Esophagus muscularis mucosa (tissue), 4 donors: ENCODE measurements at regions not wholly inside any gene's neighbourhood (a gene's known extent, or its start where the extent isn't known, plus 50 kb on each side); places are given as distances from the start of the nearest gene placed in this dataset.

ENCODE experiments used
- DNase-seq: peaks from one replicate; pipeline ENCODE4 v3.0.0-alpha.2; 2017; ENCODE audit errors: extremely low spot score
- H3K27ac ChIP-seq, 4 donors: fragments of 200-600 bp; sonication (generic); replicated peaks in 1 of 4; 1 replicate in 3 of 4; 2 replicates in 1 of 4; pipeline ENCODE4 v1.5.1; 2016 to 2019; ENCODE audit warnings: mild to moderate bottlenecking in 1 of 4
- H3K27me3 ChIP-seq, 4 donors: fragments of 200-600 bp; sonication (generic); one replicate each; pipeline versions ENCODE4 v1.5.1 to v1.6.0; 2016 to 2019
- H3K36me3 ChIP-seq, 4 donors: fragments of 200-600 bp; sonication (generic); one replicate each; pipeline ENCODE4 v1.5.1; 2016 to 2019
- H3K4me1 ChIP-seq, 4 donors: fragments of 200-600 bp; sonication (generic); one replicate each; pipeline ENCODE4 v1.5.1; 2016 to 2019
- H3K4me3 ChIP-seq, 4 donors: fragments of 200-600 bp; sonication (generic); 1 replicate in 2 of 4; 2 replicates in 2 of 4; pipeline ENCODE4 v1.5.1; 2016 to 2019; ENCODE audit warnings: mild to moderate bottlenecking in 4 of 4, moderate library complexity in 1 of 4
- H3K9me3 ChIP-seq, 4 donors: fragments of 200-600 bp; sonication (generic); 1 replicate in 3 of 4; 2 replicates in 1 of 4; pipeline ENCODE4 v1.5.1; 2016 to 2019
- CTCF ChIP-seq, 3 experiments: fragments of 200-600 bp in 2 of 3; fragments of 450-650 bp in 1 of 3; sonication (generic) in 2 of 3; IDR thresholded peaks; one replicate each; pipeline ENCODE4 v1.5.1; 2017 to 2019; ENCODE audit warnings: antibody characterized with exemption in 3 of 3, mild to moderate bottlenecking in 2 of 3, moderate library complexity in 1 of 3
- EP300 ChIP-seq: sonication (generic); formaldehyde crosslinking; IDR thresholded peaks from one replicate; pipeline ENCODE4 v1.6.1; 2017; ENCODE audit warnings: antibody characterized with exemption
- POLR2A ChIP-seq: fragments of 450-650 bp; IDR thresholded peaks from one replicate; pipeline ENCODE4 v1.6.1; 2017; ENCODE audit warnings: antibody characterized with exemption, moderate library complexity, mild to moderate bottlenecking, low read depth
- POLR2AphosphoS5 ChIP-seq, 2 donors: sonication (generic); formaldehyde crosslinking; IDR thresholded peaks; one replicate each; pipeline ENCODE4 v1.6.1; 2017; ENCODE audit warnings: antibody characterized with exemption in 2 of 2
- WGBS: methylation state at CpG from one replicate; pipeline ENCODE4 v1.1.5; 2018; 5-methylcytosine and 5-hydroxymethylcytosine counted together
- intact Hi-C: fragments of 100-400 bp; cut with DNase I; formaldehyde crosslinking; loops from one replicate; pipeline ENCODE4 v1.15.1; 2023

- no peak overlapping the region for H3K27ac ChIP-seq
- no peaks in the 10 kb centered on the region for H3K4me1 ChIP-seq
- no peaks in the 10 kb centered on the region for H3K36me3 ChIP-seq
- TF ChIP-seq CTCF (IDR thresholded peaks at IDR 0.05) (no peak), POLR2AphosphoS5 (IDR thresholded peaks at IDR 0.05) (no peak), EP300 (no peak), POLR2A (no peak)
- intact Hi-C loops, result no loop called here
- 85% methylated on average over 2 of the region's 2 CpGs for WGBS
- no peak overlapping the region for H3K4me3 ChIP-seq
- H3K27me3 ChIP-seq, result no peaks in the 10 kb centered on the region
- DNase-seq, result no peak
- H3K9me3 ChIP-seq, result peaks cover 0 to 3% (median 0%) of the 10 kb centered on the region in 4 donors
These were observed 1109.0 kb upstream of the IGFBP7 start for GRCh38 chr4:58219179-58219578.

- H3K27ac ChIP-seq, result no peak overlapping the region
- no peak for TF ChIP-seq EP300
- TF ChIP-seq CTCF (IDR thresholded peaks at IDR 0.05), result no peak
- no peak for TF ChIP-seq POLR2A
- no peak for TF ChIP-seq POLR2AphosphoS5 (IDR thresholded peaks at IDR 0.05)
- H3K4me1 ChIP-seq, result no peaks in the 10 kb centered on the region
- no peaks in the 10 kb centered on the region for H3K36me3 ChIP-seq
- no peak overlapping the region for H3K4me3 ChIP-seq
- intact Hi-C loops, result no loop called here
- WGBS, result 98% methylated on average over 1 of the region's 1 CpG
- H3K9me3 ChIP-seq, result peaks cover 0 to 2% (median 0%) of the 10 kb centered on the region in 4 donors
- no peak for DNase-seq
- H3K27me3 ChIP-seq, result no peaks in the 10 kb centered on the region
These were observed 1106.3 kb upstream of the IGFBP7 start for GRCh38 chr4:58216461-58216860.

GRCh38 chr4:58214376-58214775 is 1104.2 kb upstream of the IGFBP7 start:
- H3K4me3 ChIP-seq, result no peak overlapping the region
- intact Hi-C loops, result no loop called here
- no peaks in the 10 kb centered on the region for H3K9me3 ChIP-seq
- DNase-seq, result no peak
- TF ChIP-seq POLR2AphosphoS5 (IDR thresholded peaks at IDR 0.05) (no peak), EP300 (no peak), CTCF (IDR thresholded peaks at IDR 0.05) (no peak), POLR2A (no peak)
- H3K36me3 ChIP-seq, result no peaks in the 10 kb centered on the region
- H3K4me1 ChIP-seq, result no peaks in the 10 kb centered on the region
- no peaks in the 10 kb centered on the region for H3K27me3 ChIP-seq
- H3K27ac ChIP-seq, result no peak overlapping the region
- WGBS, result 74% methylated on average over 3 of the region's 3 CpGs

GRCh38 chr4:58209551-58209950 is 1099.4 kb upstream of the IGFBP7 start:
- H3K27me3 ChIP-seq, result no peaks in the 10 kb centered on the region
- 74% methylated on average over 2 of the region's 2 CpGs for whole genome bisulfite sequencing
- no peaks in the 10 kb centered on the region for H3K36me3 ChIP-seq
- H3K9me3 ChIP-seq, result no peaks in the 10 kb centered on the region
- intact Hi-C loops, result no loop called here
- H3K4me1 ChIP-seq, result no peaks in the 10 kb centered on the region
- no peak overlapping the region for H3K4me3 ChIP-seq
- H3K27ac ChIP-seq, result no peak overlapping the region
- TF ChIP-seq EP300 (no peak), POLR2AphosphoS5 (IDR thresholded peaks at IDR 0.05) (no peak), CTCF (IDR thresholded peaks at IDR 0.05) (no peak), POLR2A (no peak)
- no peak for DNase-seq

- intact Hi-C loops, result no loop called here
- DNase-seq, result no peak
- H3K9me3 ChIP-seq, result no peaks in the 10 kb centered on the region
- H3K36me3 ChIP-seq, result no peaks in the 10 kb centered on the region
- no peaks in the 10 kb centered on the region for H3K4me1 ChIP-seq
- H3K4me3 ChIP-seq, result no peak overlapping the region
- 61% methylated on average over 2 of the region's 2 CpGs for WGBS
- TF ChIP-seq POLR2A (no peak), EP300 (no peak), CTCF (IDR thresholded peaks at IDR 0.05) (no peak), POLR2AphosphoS5 (IDR thresholded peaks at IDR 0.05) (no peak)
- H3K27ac ChIP-seq, result no peak overlapping the region
- H3K27me3 ChIP-seq, result no peaks in the 10 kb centered on the region
These were observed 1098.8 kb upstream of the IGFBP7 start for GRCh38 chr4:58209001-58209400.
